GM12892 (cell line): ENCODE measurements at regions not wholly inside any gene's neighbourhood (a gene's known extent, or its start where the extent isn't known, plus 50 kb on each side); places are given as distances from the start of the nearest gene placed in this dataset.

Experiments used
- POLR2A ChIP-seq: IDR thresholded peaks from 2 replicates; pipeline ENCODE4 v1.6.1; 2011; ENCODE audit warnings: low read depth, low read length, control low read depth
- POLR2AphosphoS5 ChIP-seq: IDR thresholded peaks from 2 replicates; pipeline ENCODE4 v1.6.1; 2011; ENCODE audit warnings: low read depth, low read length, control low read depth
- TAF1 ChIP-seq: IDR thresholded peaks from 2 replicates; pipeline ENCODE4 v1.6.1; 2011; ENCODE audit warnings: low read depth, mild to moderate bottlenecking, control low read depth, low read length, borderline replicate concordance

GRCh38 chr2:146212602-146213001, 1632.2 kb upstream of the ACVR2A start:
- TF ChIP-seq POLR2A = no peak
- no peak for TF ChIP-seq TAF1
- no peak for TF ChIP-seq POLR2AphosphoS5
